CD4-positive, alpha-beta T cell treated with Interferon alpha-2 for 1 hour (primary cell): ENCODE measurements at regions not wholly inside any gene's neighbourhood (a gene's known extent, or its start where the extent isn't known, plus 50 kb on each side); places are given as distances from the start of the nearest gene placed in this dataset.

Experiments used
- DNase-seq, 2 donors: peaks; one replicate each; pipeline ENCODE4 v3.0.0-alpha.2; 2020 to 2022

- DNase-seq: no peak
These were observed 231.3 kb downstream of the KLF13 start for GRCh38 chr15:31557899-31558298.

- DNase-seq: no peak
These were observed 232.2 kb downstream of the KLF13 start for GRCh38 chr15:31558840-31559239.

GRCh38 chr15:31559786-31560185 is 233.2 kb downstream of the KLF13 start:
- DNase-seq: no peak

GRCh38 chr15:31560643-31561042 is 234.0 kb downstream of the KLF13 start:
- no peak for DNase-seq

- DNase-seq: no peak
These were observed 234.5 kb downstream of the KLF13 start for GRCh38 chr15:31561156-31561555.

- no peak for DNase-seq
These were observed 236.4 kb downstream of the KLF13 start for GRCh38 chr15:31563001-31563400.

- DNase-seq: no peak
These were observed 236.8 kb downstream of the KLF13 start for GRCh38 chr15:31563421-31563820.

- no peak for DNase-seq
These were observed 241.2 kb downstream of the KLF13 start for GRCh38 chr15:31567861-31568260.

- no peak for DNase-seq
These were observed 243.2 kb downstream of the KLF13 start for GRCh38 chr15:31569836-31570235.

GRCh38 chr15:31570591-31570990 is 244.0 kb downstream of the KLF13 start:
- no peak for DNase-seq

GRCh38 chr15:31571676-31572075 is 245.0 kb downstream of the KLF13 start:
- DNase-seq: no peak

GRCh38 chr15:31573759-31574158 is 247.1 kb downstream of the KLF13 start:
- DNase-seq: no peak

GRCh38 chr15:31574766-31575165 is 248.1 kb downstream of the KLF13 start:
- DNase-seq: no peak

- DNase-seq: no peak
These were observed 250.5 kb downstream of the KLF13 start for GRCh38 chr15:31577108-31577507.

- DNase-seq: no peak
These were observed 252.6 kb downstream of the KLF13 start for GRCh38 chr15:31579282-31579681.

GRCh38 chr15:31579976-31580375 is 253.3 kb downstream of the KLF13 start:
- DNase-seq: no peak

- DNase-seq: no peak
These were observed 257.6 kb downstream of the KLF13 start for GRCh38 chr15:31584195-31584594.

GRCh38 chr15:31585240-31585639 is 258.6 kb downstream of the KLF13 start:
- no peak for DNase-seq

- no peak for DNase-seq
These were observed 260.2 kb downstream of the KLF13 start for GRCh38 chr15:31586841-31587240.

GRCh38 chr15:31587583-31587982 is 260.9 kb downstream of the KLF13 start:
- DNase-seq: no peak

GRCh38 chr15:31590609-31591008 is 264.0 kb downstream of the KLF13 start:
- no peak for DNase-seq

- DNase-seq: no peak
These were observed 265.3 kb downstream of the KLF13 start for GRCh38 chr15:31591908-31592307.

GRCh38 chr15:31597466-31597865 is 270.8 kb downstream of the KLF13 start:
- DNase-seq: no peak

- DNase-seq: no peak
These were observed 272.0 kb downstream of the KLF13 start for GRCh38 chr15:31598620-31599019.

- DNase-seq: no peak
These were observed 278.9 kb downstream of the KLF13 start for GRCh38 chr15:31605467-31605931.

GRCh38 chr15:31606194-31606669 is 279.6 kb downstream of the KLF13 start:
- DNase-seq: no peak
